Keratinocyte (primary cell): ENCODE measurements at regions not wholly inside any gene's neighbourhood (a gene's known extent, or its start where the extent isn't known, plus 50 kb on each side); places are given as distances from the start of the nearest gene placed in this dataset.

Source experiments
- EZH2 ChIP-seq: IDR thresholded peaks from one replicate; pipeline ENCODE4 v1.6.1; 2012; ENCODE audit warnings: inconsistent platforms, mild to moderate bottlenecking, low read length, moderate library complexity
- TF ChIP-seq, protein P1 (sequence below), 3 experiments: IDR thresholded peaks in 1 of 3; conservative IDR thresholded peaks in 1 of 3; optimal IDR thresholded peaks in 1 of 3; 2 replicates in 2 of 3; 3 replicates in 1 of 3; pipeline versions ENCODE3 to v1.5.1; 2011; ENCODE audit warnings: low read length in 3 of 3, mild to moderate bottlenecking in 3 of 3, moderate library complexity in 2 of 3, control low read depth in 1 of 3, inconsistent platforms in 1 of 3; ENCODE audit not compliant: insufficient read depth in 2 of 3; ENCODE audit errors: extremely low read depth in 1 of 3

DNA sequence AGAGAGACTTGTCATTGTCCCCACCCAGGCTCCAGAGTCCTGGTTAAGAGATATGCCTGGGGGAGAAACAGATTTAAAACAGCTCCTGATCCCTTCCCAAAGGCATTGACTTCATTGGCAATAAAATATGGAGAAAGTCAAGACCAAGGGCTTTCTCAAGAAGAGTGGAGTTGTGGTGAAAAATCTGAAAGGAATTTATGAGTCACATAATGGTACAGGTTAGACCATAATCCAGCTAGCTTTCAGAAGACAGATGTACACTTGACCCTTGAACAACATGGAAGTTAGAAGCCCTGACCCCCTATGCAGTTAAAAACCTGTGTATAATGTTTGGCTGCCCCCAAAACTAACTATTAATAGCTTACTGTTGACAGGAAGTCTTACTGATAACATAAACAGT lies 599.1 kb upstream of the SOX11 start:
- TF ChIP-seq, protein P1, sequence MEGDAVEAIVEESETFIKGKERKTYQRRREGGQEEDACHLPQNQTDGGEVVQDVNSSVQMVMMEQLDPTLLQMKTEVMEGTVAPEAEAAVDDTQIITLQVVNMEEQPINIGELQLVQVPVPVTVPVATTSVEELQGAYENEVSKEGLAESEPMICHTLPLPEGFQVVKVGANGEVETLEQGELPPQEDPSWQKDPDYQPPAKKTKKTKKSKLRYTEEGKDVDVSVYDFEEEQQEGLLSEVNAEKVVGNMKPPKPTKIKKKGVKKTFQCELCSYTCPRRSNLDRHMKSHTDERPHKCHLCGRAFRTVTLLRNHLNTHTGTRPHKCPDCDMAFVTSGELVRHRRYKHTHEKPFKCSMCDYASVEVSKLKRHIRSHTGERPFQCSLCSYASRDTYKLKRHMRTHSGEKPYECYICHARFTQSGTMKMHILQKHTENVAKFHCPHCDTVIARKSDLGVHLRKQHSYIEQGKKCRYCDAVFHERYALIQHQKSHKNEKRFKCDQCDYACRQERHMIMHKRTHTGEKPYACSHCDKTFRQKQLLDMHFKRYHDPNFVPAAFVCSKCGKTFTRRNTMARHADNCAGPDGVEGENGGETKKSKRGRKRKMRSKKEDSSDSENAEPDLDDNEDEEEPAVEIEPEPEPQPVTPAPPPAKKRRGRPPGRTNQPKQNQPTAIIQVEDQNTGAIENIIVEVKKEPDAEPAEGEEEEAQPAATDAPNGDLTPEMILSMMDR (optimal IDR thresholded peaks at IDR 0.05 in 1 of 3, IDR thresholded peaks at IDR 0.05 in 1 of 3, conservative IDR thresholded peaks at IDR 0.05 in 1 of 3; ENCODE audit: extremely low read depth in 1 of 3, insufficient read depth in 2 of 3, low read length in 3 of 3): no peak
- no peak for TF ChIP-seq EZH2
